ENCODE measurements at regions not wholly inside any gene's neighbourhood (a gene's known extent, or its start where the extent isn't known, plus 50 kb on each side); places are given as distances from the start of the nearest gene placed in this dataset.

DNA sequence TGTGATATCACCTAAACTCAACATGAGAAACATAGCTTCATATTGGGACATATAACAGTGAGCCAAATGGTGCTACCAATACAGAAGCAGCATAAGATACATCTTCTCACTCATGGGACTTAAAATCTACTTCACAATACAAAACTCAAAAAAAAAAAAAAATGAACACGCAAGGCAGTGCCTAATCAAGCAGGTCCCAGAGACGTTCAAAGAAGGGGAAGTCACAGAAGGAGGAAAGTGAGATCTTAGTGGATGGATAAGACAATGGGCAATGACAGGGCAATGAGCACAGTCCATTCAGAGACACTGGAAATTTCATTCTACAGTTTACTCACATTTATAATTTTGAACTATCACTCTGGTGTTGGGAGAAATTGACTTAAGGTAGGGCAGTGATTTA lies 88.3 kb downstream of the FAM50B start:
- no peak for DNase-seq
- no peaks in the 10 kb centered on the region for H3K9me3 ChIP-seq (ENCODE audit: control insufficient read depth, low read length)
- H3K27me3 Mint-ChIP-seq (ENCODE audit: insufficient read depth): no peaks in the 10 kb centered on the region
- 89 to 100% methylated on average over 1 to 2 of the region's 2 CpGs for WGBS, 2 experiments (ENCODE audit: insufficient coverage in 1 of 2, insufficient read length in 1 of 2)
- no peak overlapping the region for H3K27ac Mint-ChIP-seq
- TF ChIP-seq, protein P1, sequence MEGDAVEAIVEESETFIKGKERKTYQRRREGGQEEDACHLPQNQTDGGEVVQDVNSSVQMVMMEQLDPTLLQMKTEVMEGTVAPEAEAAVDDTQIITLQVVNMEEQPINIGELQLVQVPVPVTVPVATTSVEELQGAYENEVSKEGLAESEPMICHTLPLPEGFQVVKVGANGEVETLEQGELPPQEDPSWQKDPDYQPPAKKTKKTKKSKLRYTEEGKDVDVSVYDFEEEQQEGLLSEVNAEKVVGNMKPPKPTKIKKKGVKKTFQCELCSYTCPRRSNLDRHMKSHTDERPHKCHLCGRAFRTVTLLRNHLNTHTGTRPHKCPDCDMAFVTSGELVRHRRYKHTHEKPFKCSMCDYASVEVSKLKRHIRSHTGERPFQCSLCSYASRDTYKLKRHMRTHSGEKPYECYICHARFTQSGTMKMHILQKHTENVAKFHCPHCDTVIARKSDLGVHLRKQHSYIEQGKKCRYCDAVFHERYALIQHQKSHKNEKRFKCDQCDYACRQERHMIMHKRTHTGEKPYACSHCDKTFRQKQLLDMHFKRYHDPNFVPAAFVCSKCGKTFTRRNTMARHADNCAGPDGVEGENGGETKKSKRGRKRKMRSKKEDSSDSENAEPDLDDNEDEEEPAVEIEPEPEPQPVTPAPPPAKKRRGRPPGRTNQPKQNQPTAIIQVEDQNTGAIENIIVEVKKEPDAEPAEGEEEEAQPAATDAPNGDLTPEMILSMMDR (conservative IDR thresholded peaks at IDR 0.05): no peak
- H3K9ac ChIP-seq (ENCODE audit: extremely low read depth, low read length, poor library complexity, severe bottlenecking): no peak overlapping the region
- H3K4me3 ChIP-seq (ENCODE audit: low read length): no peak overlapping the region
- no peaks in the 10 kb centered on the region for H3K36me3 ChIP-seq (ENCODE audit: control insufficient read depth, insufficient read depth, low read length)
- H3K36me3 Mint-ChIP-seq (ENCODE audit: low read depth): no peaks in the 10 kb centered on the region
- H3K27ac ChIP-seq (ENCODE audit: low read depth, low read length): no peak overlapping the region
- H3K4me3 Mint-ChIP-seq: no peak overlapping the region
- H3K4me1 ChIP-seq (ENCODE audit: control insufficient read depth, insufficient read depth, low read length): no peaks in the 10 kb centered on the region
- no peaks in the 10 kb centered on the region for H3K9me3 Mint-ChIP-seq
- H3K27me3 ChIP-seq (ENCODE audit: control insufficient read depth, insufficient read depth, low read length, poor library complexity, severe bottlenecking): no peaks in the 10 kb centered on the region
- H3K4me1 Mint-ChIP-seq: no peaks in the 10 kb centered on the region

DNA sequence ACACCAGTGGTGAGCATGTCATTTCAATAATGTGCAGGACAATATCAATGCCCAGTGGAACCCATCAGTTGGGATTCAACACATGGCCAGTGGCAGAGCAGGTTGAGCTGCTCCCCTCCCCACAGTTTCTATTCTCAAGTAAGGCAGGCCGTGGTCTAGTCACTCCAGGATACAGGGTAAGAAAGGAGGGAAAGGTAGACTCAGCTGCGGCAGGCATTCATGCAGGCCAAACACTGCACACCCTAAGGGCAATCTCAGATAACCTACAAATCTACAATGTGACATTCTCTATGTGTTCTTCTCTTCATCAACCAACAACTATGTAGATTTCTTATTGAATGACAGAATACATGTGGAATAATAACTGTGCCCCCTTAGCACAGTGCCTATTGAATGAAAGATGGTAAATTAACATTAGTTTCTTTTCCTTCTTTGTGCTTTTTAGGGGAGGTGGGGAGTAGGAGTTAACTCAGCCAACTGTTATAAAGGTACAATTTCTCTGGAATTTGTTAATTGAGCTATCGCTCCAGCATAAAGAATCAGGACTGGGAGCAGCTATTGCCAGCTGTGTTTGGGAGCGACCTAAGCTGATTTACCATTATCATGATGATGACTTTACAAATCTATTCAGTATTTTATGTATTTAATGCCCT lies 89.7 kb downstream of the FAM50B start:
- H3K4me1 ChIP-seq (ENCODE audit: control insufficient read depth, insufficient read depth, low read length): no peaks in the 10 kb centered on the region
- H3K27me3 ChIP-seq (ENCODE audit: control insufficient read depth, insufficient read depth, low read length, poor library complexity, severe bottlenecking): no peaks in the 10 kb centered on the region
- Mint-ChIP-seq H3K27ac (no peak overlapping the region), H3K4me3 (no peak overlapping the region), H3K9me3 (no peaks in the 10 kb centered on the region), H3K36me3 (ENCODE audit: low read depth) (no peaks in the 10 kb centered on the region), H3K4me1 (no peaks in the 10 kb centered on the region), H3K27me3 (ENCODE audit: insufficient read depth) (peaks cover 3% of the 10 kb centered on the region)
- no peak overlapping the region for H3K9ac ChIP-seq (ENCODE audit: extremely low read depth, low read length, poor library complexity, severe bottlenecking)
- TF ChIP-seq, protein P1 (conservative IDR thresholded peaks at IDR 0.05): no peak
- H3K4me3 ChIP-seq (ENCODE audit: low read length): no peak overlapping the region
- H3K36me3 ChIP-seq (ENCODE audit: control insufficient read depth, insufficient read depth, low read length): no peaks in the 10 kb centered on the region
- H3K9me3 ChIP-seq (ENCODE audit: control insufficient read depth, low read length): no peaks in the 10 kb centered on the region
- DNase-seq: no peak
- H3K27ac ChIP-seq (ENCODE audit: low read depth, low read length): no peak overlapping the region
- WGBS, 2 experiments (ENCODE audit: insufficient coverage in 1 of 2, insufficient read length in 1 of 2): 80 to 88% methylated on average over 1 to 4 of the region's 4 CpGs

DNA sequence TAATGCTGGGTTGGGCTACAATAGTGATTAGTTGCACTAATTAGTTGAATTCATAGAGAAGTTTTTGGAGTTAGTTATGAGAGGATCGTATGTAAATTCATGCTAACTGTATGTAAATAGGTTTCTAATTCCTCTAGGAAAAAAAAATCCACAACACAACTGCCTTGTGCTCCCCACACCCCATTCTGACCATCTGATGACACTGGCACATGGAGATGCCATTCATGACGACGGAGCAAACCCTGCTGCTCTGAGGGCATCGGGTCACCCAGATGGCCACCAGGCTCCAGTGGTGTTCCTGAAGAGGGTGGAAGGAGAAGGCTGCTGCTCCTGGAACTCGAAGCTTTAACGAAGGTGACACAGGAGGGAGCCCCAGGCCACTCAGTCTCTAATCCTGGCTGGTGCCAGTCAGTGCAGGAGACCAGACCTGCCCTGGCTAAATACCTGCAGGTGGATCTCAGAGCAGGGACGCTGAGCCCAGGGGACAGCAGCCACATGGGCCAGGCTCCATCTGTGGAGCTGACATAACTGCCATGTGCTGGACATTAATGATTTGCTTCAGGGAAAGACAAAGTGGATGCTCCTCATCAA lies 90.3 kb downstream of the FAM50B start:
- H3K4me1 ChIP-seq (ENCODE audit: control insufficient read depth, insufficient read depth, low read length): no peaks in the 10 kb centered on the region
- Mint-ChIP-seq H3K27ac (no peak overlapping the region), H3K4me1 (no peaks in the 10 kb centered on the region), H3K4me3 (no peak overlapping the region), H3K36me3 (ENCODE audit: low read depth) (no peaks in the 10 kb centered on the region), H3K27me3 (ENCODE audit: insufficient read depth) (peaks cover 3% of the 10 kb centered on the region), H3K9me3 (no peaks in the 10 kb centered on the region)
- DNase-seq: no peak
- H3K36me3 ChIP-seq (ENCODE audit: control insufficient read depth, insufficient read depth, low read length): no peaks in the 10 kb centered on the region
- no peak overlapping the region for H3K4me3 ChIP-seq (ENCODE audit: low read length)
- H3K9me3 ChIP-seq (ENCODE audit: control insufficient read depth, low read length): no peaks in the 10 kb centered on the region
- no peaks in the 10 kb centered on the region for H3K27me3 ChIP-seq (ENCODE audit: control insufficient read depth, insufficient read depth, low read length, poor library complexity, severe bottlenecking)
- 85 to 100% methylated on average over 1 to 6 of the region's 7 CpGs for WGBS, 2 experiments (ENCODE audit: insufficient coverage in 1 of 2, insufficient read length in 1 of 2)
- no peak overlapping the region for H3K9ac ChIP-seq (ENCODE audit: extremely low read depth, low read length, poor library complexity, severe bottlenecking)
- TF ChIP-seq, protein P1 (conservative IDR thresholded peaks at IDR 0.05): no peak
- no peak overlapping the region for H3K27ac ChIP-seq (ENCODE audit: low read depth, low read length)
